ENCODE measurements at regions not wholly inside any gene's neighbourhood (a gene's known extent, or its start where the extent isn't known, plus 50 kb on each side); places are given as distances from the start of the nearest gene placed in this dataset.

GRCh38 chr4:184891816-184892397 lies 66.1 kb upstream of the ACSL1 start:
- H3K27ac ChIP-seq, result no peak overlapping the region
- no peaks in the 10 kb centered on the region for H3K36me3 ChIP-seq
- peaks cover 14 to 16% of the 10 kb centered on the region in 2 donors for H3K4me1 ChIP-seq
- no peak for DNase-seq
- H3K27me3 ChIP-seq, result no peaks in the 10 kb centered on the region
- ATAC-seq, result no peak
- TF ChIP-seq POLR2A (IDR thresholded peaks at IDR 0.05) (no peak), CTCF (IDR thresholded peaks at IDR 0.05 in 4 of 5, conservative IDR thresholded peaks at IDR 0.05 in 1 of 5) (no peak)
- H3K4me3 ChIP-seq, result no peak overlapping the region
- in situ Hi-C loops (cut with MboI; ENCODE audit: low sequenced_read_pairs in 4 of 4) (no loop called here), intact Hi-C loops (cut with DNase I; ENCODE audit: low total_unique reads) (no loop called here)
- H3K9me3 ChIP-seq, result no peaks in the 10 kb centered on the region

- no peak for ATAC-seq
- no peak overlapping the region for H3K4me3 ChIP-seq
- in situ Hi-C loops (cut with MboI; ENCODE audit: low sequenced_read_pairs in 4 of 4) (no loop called here), intact Hi-C loops (cut with DNase I; ENCODE audit: low total_unique reads) (no loop called here)
- H3K27ac ChIP-seq, result no peak overlapping the region
- peaks cover 14 to 16% of the 10 kb centered on the region in 2 donors for H3K4me1 ChIP-seq
- H3K27me3 ChIP-seq, result no peaks in the 10 kb centered on the region
- H3K36me3 ChIP-seq, result no peaks in the 10 kb centered on the region
- no peaks in the 10 kb centered on the region for H3K9me3 ChIP-seq
- DNase-seq, result no peak
- no peak for TF ChIP-seq CTCF (IDR thresholded peaks at IDR 0.05 in 4 of 5, conservative IDR thresholded peaks at IDR 0.05 in 1 of 5)
- no peak for TF ChIP-seq POLR2A (IDR thresholded peaks at IDR 0.05)
Measured at GRCh38 chr4:184892999-184893398, 67.2 kb upstream of the ACSL1 start.

GRCh38 chr4:184893801-184894571 lies 68.2 kb upstream of the ACSL1 start:
- Histone ChIP-seq H3K9me3 (no peaks in the 10 kb centered on the region), H3K4me1 (peaks cover 14 to 22% of the 10 kb centered on the region in 2 donors), H3K27ac (no peak overlapping the region), H3K27me3 (no peaks in the 10 kb centered on the region), H3K36me3 (no peaks in the 10 kb centered on the region), H3K4me3 (no peak overlapping the region)
- ATAC-seq (no peak), DNase-seq (no peak)
- in situ Hi-C loops (cut with MboI; ENCODE audit: low sequenced_read_pairs in 4 of 4), result no loop called here
- TF ChIP-seq CTCF (IDR thresholded peaks at IDR 0.05 in 4 of 5, conservative IDR thresholded peaks at IDR 0.05 in 1 of 5) (no peak), POLR2A (IDR thresholded peaks at IDR 0.05) (no peak)
- intact Hi-C loops (cut with DNase I; ENCODE audit: low total_unique reads), result no loop called here

DNA sequence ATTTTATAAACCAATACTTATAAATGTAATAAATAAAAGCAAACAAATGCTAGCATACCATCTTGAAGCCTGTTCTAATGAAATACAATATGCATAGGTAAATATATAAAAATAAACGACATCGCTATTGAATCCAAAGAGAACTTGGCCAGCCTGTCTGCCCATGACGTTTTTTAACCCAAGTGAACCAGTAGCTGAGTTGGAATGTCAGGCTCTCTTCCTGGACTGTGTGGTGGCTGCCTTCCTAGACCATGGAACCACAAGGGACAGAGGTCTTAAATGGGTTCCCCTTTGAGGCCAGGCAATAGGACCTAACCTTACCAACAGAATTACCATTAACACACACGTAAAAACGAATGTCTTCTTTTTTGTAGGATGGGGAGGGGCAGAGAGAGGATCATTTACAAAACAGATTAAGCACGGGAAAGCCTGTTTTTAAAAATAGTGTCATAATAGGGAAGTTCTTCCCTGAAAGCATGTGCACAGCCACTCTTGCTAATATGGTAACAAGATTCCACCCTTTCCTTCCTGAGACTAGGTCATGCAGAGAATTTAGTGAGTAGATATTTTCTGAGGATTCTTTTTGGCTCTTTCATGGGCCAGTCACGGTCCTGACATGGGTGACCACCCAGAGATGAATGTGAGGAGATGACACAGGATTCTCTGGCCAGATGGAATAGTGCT lies 69.4 kb upstream of the ACSL1 start:
- ATAC-seq (no peak), DNase-seq (no peak)
- no peak for TF ChIP-seq CTCF (IDR thresholded peaks at IDR 0.05 in 4 of 5, conservative IDR thresholded peaks at IDR 0.05 in 1 of 5)
- no peak for TF ChIP-seq POLR2A (IDR thresholded peaks at IDR 0.05)
- Histone ChIP-seq H3K4me1 (peaks cover 14 to 22% of the 10 kb centered on the region in 2 donors), H3K27me3 (no peaks in the 10 kb centered on the region), H3K36me3 (no peaks in the 10 kb centered on the region), H3K4me3 (no peak overlapping the region), H3K9me3 (no peaks in the 10 kb centered on the region), H3K27ac (peak overlapping the region in 1 of 4 donors; percentile 14)
- in situ Hi-C loops (cut with MboI; ENCODE audit: low sequenced_read_pairs in 4 of 4) (no loop called here), intact Hi-C loops (cut with DNase I; ENCODE audit: low total_unique reads) (no loop called here)

Data from gastrocnemius medialis (tissue), 4 donors.